Ishikawa (cell line): ENCODE measurements at regions not wholly inside any gene's neighbourhood (a gene's known extent, or its start where the extent isn't known, plus 50 kb on each side); places are given as distances from the start of the nearest gene placed in this dataset.

ENCODE experiments used
- EGR1 ChIP-seq: IDR thresholded peaks from 2 replicates; pipeline ENCODE4 v1.6.1; 2012
- EP300 ChIP-seq: IDR thresholded peaks from 2 replicates; pipeline ENCODE4 v1.6.1; 2012; ENCODE audit warnings: borderline replicate concordance
- RAD21 ChIP-seq: IDR thresholded peaks from 2 replicates; pipeline ENCODE4 v1.6.1; 2012; ENCODE audit warnings: low read depth
- TAF1 ChIP-seq: IDR thresholded peaks from 2 replicates; pipeline ENCODE4 v1.6.1; 2012; ENCODE audit warnings: low read depth, mild to moderate bottlenecking
- YY1 ChIP-seq: IDR thresholded peaks from 2 replicates; pipeline ENCODE4 v1.6.1; 2012; ENCODE audit warnings: low read depth

DNA sequence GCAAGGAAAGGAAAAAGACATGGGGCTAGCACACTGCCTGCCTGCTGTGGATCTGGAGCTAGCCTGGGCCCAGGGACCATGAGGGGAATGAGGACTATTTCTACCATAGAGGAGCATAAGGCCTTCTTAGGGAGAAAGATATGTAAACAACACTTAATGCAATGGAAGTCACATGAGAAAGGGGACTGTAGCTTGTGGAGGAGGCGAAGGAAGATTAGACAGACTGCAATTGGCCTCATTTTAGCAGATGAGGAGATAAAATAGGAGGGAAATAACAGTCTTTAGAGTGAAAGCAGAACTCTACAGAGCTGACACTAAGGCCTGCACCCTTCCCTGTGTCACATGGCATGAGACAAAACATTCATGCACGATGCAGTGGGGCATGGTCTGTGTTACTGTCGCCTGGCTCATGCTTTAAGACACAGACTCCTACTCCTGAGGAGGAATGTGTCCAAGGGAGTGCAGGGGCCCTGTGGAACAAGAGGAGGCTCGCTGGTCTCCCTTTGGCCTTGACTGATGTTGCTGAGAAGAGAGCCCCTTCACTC, 829.3 kb upstream of the IGFBP3 start:
- no peak for TF ChIP-seq RAD21
- no peak for TF ChIP-seq TAF1
- no peak for TF ChIP-seq YY1
- no peak for TF ChIP-seq EGR1
- TF ChIP-seq EP300, result no peak
